ENCODE measurements at regions not wholly inside any gene's neighbourhood (a gene's known extent, or its start where the extent isn't known, plus 50 kb on each side); places are given as distances from the start of the nearest gene placed in this dataset.

GRCh38 chr1:101165954-101166353 lies 70.9 kb upstream of the S1PR1 start:
- TF ChIP-seq, protein P1, sequence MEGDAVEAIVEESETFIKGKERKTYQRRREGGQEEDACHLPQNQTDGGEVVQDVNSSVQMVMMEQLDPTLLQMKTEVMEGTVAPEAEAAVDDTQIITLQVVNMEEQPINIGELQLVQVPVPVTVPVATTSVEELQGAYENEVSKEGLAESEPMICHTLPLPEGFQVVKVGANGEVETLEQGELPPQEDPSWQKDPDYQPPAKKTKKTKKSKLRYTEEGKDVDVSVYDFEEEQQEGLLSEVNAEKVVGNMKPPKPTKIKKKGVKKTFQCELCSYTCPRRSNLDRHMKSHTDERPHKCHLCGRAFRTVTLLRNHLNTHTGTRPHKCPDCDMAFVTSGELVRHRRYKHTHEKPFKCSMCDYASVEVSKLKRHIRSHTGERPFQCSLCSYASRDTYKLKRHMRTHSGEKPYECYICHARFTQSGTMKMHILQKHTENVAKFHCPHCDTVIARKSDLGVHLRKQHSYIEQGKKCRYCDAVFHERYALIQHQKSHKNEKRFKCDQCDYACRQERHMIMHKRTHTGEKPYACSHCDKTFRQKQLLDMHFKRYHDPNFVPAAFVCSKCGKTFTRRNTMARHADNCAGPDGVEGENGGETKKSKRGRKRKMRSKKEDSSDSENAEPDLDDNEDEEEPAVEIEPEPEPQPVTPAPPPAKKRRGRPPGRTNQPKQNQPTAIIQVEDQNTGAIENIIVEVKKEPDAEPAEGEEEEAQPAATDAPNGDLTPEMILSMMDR (IDR thresholded peaks at IDR 0.05; ENCODE audit: extremely low read depth in 1 of 2, insufficient read depth in 1 of 2, low read depth in 1 of 2, low read length in 2 of 2) = no peak
- TF ChIP-seq POLR2A (IDR thresholded peaks at IDR 0.05; ENCODE audit: low read depth, low read length) (no peak), POLR2AphosphoS5 (IDR thresholded peaks at IDR 0.05; ENCODE audit: insufficient read depth, low read depth, low read length) (no peak), GATA2 (IDR thresholded peaks at IDR 0.05; ENCODE audit: insufficient read depth, insufficient read length, low read depth, low read length) (no peak), EZH2 (IDR thresholded peaks at IDR 0.05; ENCODE audit: borderline replicate concordance, low read depth, low read length, severe bottlenecking) (no peak)

Data from endothelial cell of umbilical vein (primary cell).